ENCODE measurements at regions not wholly inside any gene's neighbourhood (a gene's known extent, or its start where the extent isn't known, plus 50 kb on each side); places are given as distances from the start of the nearest gene placed in this dataset.

DNA sequence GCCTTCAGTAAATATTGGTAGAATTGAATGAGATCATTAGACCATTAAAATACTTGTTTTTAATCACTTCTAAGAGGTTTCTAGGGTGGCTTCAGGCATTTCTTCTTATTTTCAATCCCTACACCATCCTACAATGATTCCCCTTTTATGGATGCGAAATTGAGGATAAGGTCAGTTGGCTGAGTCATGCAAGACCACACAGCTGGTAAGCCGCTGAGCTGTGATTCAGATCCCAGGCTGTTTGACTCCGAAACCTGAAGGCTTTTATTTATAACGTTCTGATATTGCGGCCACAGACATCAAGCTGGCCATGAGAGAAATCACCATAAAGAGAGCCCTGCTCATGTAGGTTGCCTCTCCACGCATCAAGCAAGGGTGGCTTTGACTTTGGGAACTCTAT is 133.4 kb downstream of the VAPA start:
- TF ChIP-seq, protein P1, sequence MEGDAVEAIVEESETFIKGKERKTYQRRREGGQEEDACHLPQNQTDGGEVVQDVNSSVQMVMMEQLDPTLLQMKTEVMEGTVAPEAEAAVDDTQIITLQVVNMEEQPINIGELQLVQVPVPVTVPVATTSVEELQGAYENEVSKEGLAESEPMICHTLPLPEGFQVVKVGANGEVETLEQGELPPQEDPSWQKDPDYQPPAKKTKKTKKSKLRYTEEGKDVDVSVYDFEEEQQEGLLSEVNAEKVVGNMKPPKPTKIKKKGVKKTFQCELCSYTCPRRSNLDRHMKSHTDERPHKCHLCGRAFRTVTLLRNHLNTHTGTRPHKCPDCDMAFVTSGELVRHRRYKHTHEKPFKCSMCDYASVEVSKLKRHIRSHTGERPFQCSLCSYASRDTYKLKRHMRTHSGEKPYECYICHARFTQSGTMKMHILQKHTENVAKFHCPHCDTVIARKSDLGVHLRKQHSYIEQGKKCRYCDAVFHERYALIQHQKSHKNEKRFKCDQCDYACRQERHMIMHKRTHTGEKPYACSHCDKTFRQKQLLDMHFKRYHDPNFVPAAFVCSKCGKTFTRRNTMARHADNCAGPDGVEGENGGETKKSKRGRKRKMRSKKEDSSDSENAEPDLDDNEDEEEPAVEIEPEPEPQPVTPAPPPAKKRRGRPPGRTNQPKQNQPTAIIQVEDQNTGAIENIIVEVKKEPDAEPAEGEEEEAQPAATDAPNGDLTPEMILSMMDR (IDR thresholded peaks at IDR 0.05) = no peak
- no peak for DNase-seq (ENCODE audit: low spot score)
- Histone ChIP-seq H3K27ac (peak overlapping the region in 1 of 2 donors; percentile 76), H3K4me3 (no peak overlapping the region)

DNA sequence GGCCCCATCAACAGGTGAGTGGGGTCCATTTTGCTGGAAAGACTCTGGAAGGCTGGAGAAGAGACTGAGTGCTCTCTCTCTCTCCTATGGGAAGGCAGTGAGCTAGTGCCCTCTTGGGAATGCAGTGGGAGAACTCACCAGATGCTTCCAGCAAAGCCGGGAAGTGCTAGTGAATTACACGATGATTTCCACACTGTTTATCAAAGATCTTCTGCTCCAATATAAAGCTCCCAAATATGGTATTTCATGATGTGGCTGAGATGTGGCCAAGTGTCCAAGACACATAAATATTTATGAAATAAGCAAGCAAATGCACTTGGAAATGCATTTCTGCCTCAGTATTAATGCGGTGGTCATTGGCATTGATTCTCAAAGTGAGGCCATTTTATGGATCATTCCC is 135.9 kb downstream of the VAPA start:
- Histone ChIP-seq H3K27ac (peak overlapping the region in 1 of 2 donors; percentile 42), H3K4me3 (no peak overlapping the region)
- TF ChIP-seq, protein P1 (IDR thresholded peaks at IDR 0.05) = no peak
- DNase-seq (ENCODE audit: low spot score) = no peak

DNA sequence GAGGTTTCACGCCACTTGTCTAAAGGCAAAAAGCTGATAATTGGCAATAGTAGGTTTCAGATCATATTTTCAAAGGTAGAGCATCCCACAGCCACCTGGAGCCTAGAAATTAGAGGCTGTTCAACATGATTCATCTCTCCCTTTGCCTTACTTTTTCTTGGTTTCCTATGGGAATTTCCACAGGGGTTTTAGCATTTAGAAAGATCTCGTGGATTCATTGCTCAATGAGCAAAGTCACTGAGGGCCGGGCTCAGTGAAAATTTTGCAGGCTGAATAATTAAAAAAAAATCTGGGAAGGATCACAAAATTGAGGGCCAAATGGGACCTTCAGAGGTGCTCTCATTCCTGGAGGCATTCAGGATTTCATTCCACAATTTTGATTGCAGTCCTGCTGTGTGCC is 137.1 kb downstream of the VAPA start:
- TF ChIP-seq, protein P1 (IDR thresholded peaks at IDR 0.05) = no peak
- Histone ChIP-seq H3K4me3 (no peak overlapping the region), H3K27ac (peak overlapping the region in 1 of 2 donors; percentile 54)
- no peak for DNase-seq (ENCODE audit: low spot score)

DNA sequence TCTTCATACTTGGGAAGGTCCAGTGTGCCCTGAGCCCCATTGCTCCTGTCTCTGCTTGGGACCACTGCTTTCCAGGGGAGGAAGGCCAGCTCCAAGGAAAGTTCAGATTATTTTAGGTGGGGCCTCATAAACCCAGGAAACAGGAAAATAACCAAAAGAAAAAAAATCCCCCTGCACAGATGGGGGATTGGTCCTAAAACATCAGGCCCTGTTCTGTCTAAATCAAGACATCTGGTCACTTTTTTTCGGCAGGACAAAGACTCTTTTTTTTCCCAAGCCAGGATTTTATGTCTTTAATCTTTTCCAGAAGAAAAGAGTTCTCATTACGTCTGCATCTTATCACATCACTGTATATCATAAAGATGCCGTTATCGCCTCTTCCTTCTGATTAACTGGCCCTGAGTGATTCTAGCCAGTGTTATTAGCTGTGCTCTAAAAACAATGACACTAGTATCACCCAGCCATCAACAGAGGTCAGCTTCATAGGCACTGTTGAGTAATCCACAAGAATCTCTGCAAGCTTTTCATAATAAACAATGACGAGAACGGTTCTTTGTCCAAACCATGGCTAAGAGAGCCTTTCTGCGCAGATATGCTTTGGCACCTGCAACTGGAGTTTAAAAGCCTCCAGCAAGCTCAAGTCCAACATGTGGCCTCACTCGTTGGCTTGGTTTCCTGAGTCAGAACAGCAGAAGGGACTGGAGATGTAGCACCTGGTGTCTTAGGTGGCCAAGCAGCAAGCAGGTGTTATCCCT is 138.2 kb downstream of the VAPA start:
- no peak overlapping the region for H3K4me3 ChIP-seq
- TF ChIP-seq, protein P1 (IDR thresholded peaks at IDR 0.05) = no peak
- DNase-seq (ENCODE audit: low spot score) = no peak
- H3K27ac ChIP-seq = peak overlapping the region in 1 of 2 donors; percentile 54

DNA sequence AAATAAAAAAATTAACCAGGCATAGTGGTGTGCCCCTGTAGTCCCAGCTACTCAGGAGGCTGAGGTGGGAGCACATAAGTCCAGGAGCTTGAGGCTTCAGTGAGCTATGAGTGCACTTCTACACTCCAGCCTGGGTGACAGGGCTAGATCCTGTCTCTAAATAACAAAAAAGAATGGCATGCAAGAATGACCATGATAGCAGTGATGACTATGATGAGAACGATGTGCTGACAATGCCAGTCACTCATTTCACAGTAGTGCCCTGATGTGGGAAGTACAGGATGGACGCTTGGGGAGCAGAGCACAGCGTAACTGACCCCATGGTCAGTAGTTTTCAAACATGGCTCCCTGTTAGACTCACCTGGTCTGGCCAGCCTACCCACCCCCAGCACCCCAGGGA is 139.1 kb downstream of the VAPA start:
- no peak overlapping the region for H3K27ac ChIP-seq
- DNase-seq (ENCODE audit: low spot score) = no peak
- TF ChIP-seq, protein P1 (IDR thresholded peaks at IDR 0.05) = no peak
- no peak overlapping the region for H3K4me3 ChIP-seq

DNA sequence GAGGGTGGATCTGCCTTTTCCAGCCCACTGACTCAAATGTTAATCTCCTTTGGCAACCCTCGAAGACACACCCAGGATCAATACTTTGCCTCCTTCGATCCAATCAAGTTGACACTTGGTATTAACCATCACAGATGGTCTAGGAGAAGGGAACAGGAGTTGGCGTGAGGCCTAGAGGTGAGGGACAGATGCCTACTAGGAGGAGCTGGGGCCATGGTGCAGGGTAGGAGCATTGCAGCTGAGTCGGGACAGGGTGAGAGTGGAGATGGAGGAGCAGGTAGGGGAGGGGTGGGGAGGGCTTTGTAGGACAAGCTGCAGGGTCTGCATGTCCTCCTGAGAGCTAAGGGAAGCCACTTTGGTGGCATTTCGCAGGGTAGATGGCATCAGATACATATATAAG is 140.0 kb downstream of the VAPA start:
- Histone ChIP-seq H3K4me3 (no peak overlapping the region), H3K27ac (no peak overlapping the region)
- TF ChIP-seq, protein P1 (IDR thresholded peaks at IDR 0.05) = no peak
- DNase-seq (ENCODE audit: low spot score) = no peak

DNA sequence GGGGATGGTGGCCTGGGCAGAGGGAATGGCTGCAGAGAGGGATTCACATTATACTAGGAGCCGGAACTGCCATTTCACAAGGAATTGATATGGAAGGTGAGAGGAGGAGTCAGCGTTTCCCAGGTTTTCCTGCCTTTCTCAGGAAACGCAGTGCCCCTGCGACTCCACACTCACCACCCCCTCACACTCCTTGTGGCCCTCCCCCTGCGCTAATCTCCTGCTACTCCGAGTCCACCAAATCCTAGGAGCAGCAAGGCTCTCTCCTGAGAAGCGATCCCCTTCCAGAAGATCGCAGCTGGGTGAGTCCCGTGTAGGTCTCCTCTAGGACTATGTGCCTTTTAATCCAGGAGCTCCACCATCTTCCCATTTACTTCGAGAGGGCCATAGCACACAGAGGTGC is 140.6 kb downstream of the VAPA start:
- DNase-seq (ENCODE audit: low spot score) = no peak
- TF ChIP-seq, protein P1 (IDR thresholded peaks at IDR 0.05) = no peak
- no peak overlapping the region for H3K27ac ChIP-seq
- no peak overlapping the region for H3K4me3 ChIP-seq
